ENCODE measurements at regions not wholly inside any gene's neighbourhood (a gene's known extent, or its start where the extent isn't known, plus 50 kb on each side); places are given as distances from the start of the nearest gene placed in this dataset.
"Not testable (repeated sequence)": the region's sequence is repeated elsewhere in the genome, so short reads cannot be mapped to it uniquely, and the experiment has no call there.

DNA sequence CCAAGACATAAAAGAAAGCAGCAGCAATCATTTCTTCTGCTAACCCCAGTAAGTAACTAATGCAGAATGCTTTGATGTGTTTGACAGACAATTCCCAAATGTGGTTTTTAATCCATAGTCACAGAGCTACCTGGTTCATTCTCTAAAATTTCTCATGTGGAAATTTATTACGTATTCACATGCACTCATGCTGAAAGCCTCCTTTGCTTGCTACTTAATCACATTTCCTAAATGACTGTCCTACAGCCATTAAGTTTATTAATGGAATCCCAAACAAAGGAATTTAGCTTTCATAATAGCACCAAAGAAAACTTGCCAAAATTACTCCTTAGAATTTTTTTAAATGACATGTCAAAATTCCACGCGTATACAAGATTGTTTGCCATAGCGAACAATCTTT, 68.6 kb upstream of the MCHR2 start:
- Histone ChIP-seq H3K4me3 (no peak overlapping the region), H3K9me3 (peaks cover 0 to 4% (median 0%) of the 10 kb centered on the region in 4 donors), H3K27me3 (no peaks in the 10 kb centered on the region), H3K4me1 (no peaks in the 10 kb centered on the region), H3K27ac (no peak overlapping the region), H3K36me3 (no peaks in the 10 kb centered on the region)
- no peak for DNase-seq (ENCODE audit: low spot score in 2 of 2)
- 91 to 94% methylated on average over 4 of the region's 4 CpGs for WGBS, 2 donors
- TF ChIP-seq EP300 (IDR thresholded peaks at IDR 0.05), result no peak
- TF ChIP-seq, protein P1, sequence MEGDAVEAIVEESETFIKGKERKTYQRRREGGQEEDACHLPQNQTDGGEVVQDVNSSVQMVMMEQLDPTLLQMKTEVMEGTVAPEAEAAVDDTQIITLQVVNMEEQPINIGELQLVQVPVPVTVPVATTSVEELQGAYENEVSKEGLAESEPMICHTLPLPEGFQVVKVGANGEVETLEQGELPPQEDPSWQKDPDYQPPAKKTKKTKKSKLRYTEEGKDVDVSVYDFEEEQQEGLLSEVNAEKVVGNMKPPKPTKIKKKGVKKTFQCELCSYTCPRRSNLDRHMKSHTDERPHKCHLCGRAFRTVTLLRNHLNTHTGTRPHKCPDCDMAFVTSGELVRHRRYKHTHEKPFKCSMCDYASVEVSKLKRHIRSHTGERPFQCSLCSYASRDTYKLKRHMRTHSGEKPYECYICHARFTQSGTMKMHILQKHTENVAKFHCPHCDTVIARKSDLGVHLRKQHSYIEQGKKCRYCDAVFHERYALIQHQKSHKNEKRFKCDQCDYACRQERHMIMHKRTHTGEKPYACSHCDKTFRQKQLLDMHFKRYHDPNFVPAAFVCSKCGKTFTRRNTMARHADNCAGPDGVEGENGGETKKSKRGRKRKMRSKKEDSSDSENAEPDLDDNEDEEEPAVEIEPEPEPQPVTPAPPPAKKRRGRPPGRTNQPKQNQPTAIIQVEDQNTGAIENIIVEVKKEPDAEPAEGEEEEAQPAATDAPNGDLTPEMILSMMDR (IDR thresholded peaks at IDR 0.05), result no peak
- no peak for TF ChIP-seq POLR2A (IDR thresholded peaks at IDR 0.05)

DNA sequence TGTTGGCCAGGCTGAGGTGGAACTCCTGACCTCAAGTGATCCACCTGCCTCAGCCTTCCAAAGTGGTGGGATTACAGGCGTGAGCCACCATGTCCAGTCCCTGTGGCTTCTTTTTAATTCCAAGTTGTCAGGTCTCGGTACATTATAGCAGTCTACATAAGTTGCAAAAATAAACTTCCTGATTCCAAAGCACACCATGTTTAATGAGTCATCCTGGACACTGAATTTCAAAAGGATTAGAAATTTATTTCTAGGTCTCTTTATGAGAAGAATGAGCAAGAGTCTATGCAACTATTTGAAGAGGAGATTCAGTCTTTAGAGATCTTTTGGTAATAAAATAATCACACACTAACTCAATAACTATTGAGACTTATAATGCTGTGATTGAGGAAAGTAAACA, 63.9 kb upstream of the MCHR2 start:
- WGBS, 2 donors, result 87 to 90% methylated on average over 2 of the region's 2 CpGs
- Histone ChIP-seq H3K27me3 (no peaks in the 10 kb centered on the region), H3K4me1 (no peaks in the 10 kb centered on the region), H3K36me3 (no peaks in the 10 kb centered on the region), H3K9me3 (peaks cover 0 to 4% (median 0%) of the 10 kb centered on the region in 4 donors), H3K27ac (no peak overlapping the region), H3K4me3 (no peak overlapping the region)
- no peak for DNase-seq (ENCODE audit: low spot score in 2 of 2)
- TF ChIP-seq POLR2A (IDR thresholded peaks at IDR 0.05) (no peak), EP300 (IDR thresholded peaks at IDR 0.05) (no peak)
- TF ChIP-seq, protein P1 (IDR thresholded peaks at IDR 0.05), result no peak

DNA sequence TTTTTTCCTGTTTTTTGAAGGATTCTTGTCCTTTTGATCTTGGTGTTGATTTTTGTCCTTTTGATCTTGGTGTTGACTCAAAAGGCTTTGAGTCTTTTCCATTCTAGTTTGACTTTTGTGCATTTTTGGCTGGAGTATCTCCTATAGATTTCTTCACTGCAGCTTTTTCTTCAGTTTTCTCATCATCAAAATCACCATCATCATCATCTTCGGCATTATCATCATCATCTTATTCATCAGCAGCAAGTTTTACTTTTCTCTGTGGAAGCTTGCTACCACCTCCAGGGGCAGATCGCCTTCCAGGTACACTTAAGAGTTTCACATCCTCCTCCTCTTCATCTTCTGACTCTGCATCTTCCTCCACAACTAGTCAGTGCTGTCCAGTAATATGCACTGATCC, 56.5 kb upstream of the MCHR2 start:
- 83 to 84% methylated on average over 2 of the region's 2 CpGs for WGBS, 2 donors
- Histone ChIP-seq H3K4me1 (no peaks in the 10 kb centered on the region), H3K36me3 (no peaks in the 10 kb centered on the region), H3K27ac (no peak overlapping the region), H3K9me3 (no peaks in the 10 kb centered on the region), H3K4me3 (no peak overlapping the region), H3K27me3 (no peaks in the 10 kb centered on the region)
- DNase-seq (ENCODE audit: low spot score in 2 of 2), result no peak
- TF ChIP-seq, protein P1 (IDR thresholded peaks at IDR 0.05), result no peak
- TF ChIP-seq POLR2A (IDR thresholded peaks at IDR 0.05) (no peak), EP300 (IDR thresholded peaks at IDR 0.05) (no peak)

DNA sequence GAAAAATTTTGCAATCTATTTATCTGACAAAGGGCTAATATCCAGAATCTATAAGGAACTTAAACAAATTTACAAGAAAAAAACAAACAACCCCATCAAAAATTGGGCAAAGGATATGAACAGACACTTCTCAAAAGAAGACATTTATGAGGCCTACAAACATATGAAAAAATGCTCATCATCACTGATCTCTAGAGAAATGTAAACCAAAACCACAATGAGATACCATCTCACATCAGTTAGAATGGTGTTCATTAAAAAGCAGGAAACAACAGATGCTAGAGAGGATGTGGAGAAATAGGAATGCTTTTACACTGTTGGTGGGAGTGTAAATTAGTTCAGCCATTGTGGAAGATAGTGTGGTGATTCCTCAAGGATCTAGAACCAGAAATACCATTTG, 49.9 kb upstream of the MCHR2 start:
- H3K27ac ChIP-seq; H3K4me3 ChIP-seq; DNase-seq (ENCODE audit: low spot score in 2 of 2); H3K27me3 ChIP-seq; H3K36me3 ChIP-seq; H3K4me1 ChIP-seq: not testable (repeated sequence)
- peaks cover 0 to 14% (median 2%) of the 10 kb centered on the region in 4 donors for H3K9me3 ChIP-seq

Data from tibial nerve (tissue), 4 donors.